Loucy (cell line): ENCODE measurements at regions not wholly inside any gene's neighbourhood (a gene's known extent, or its start where the extent isn't known, plus 50 kb on each side); places are given as distances from the start of the nearest gene placed in this dataset.

Experiments used
- H2AFZ ChIP-seq: fragments of 200-600 bp; sonication (generic); 2 replicates; pipeline ENCODE4 v1.6.0; 2016; ENCODE audit warnings: antibody characterized with exemption, mild to moderate bottlenecking, low read length, moderate library complexity
- H3F3A ChIP-seq: fragments of 200-600 bp; 2 replicates; pipeline ENCODE4 v1.6.0; 2016; ENCODE audit warnings: antibody characterized with exemption, low read depth, mild to moderate bottlenecking
- H3K27me3 ChIP-seq: fragments of 200-600 bp; sonication (generic); 2 replicates; pipeline ENCODE4 v1.6.1; 2014; ENCODE audit warnings: low read length, mild to moderate bottlenecking; ENCODE audit not compliant: insufficient read depth, poor library complexity, severe bottlenecking
- H3K36me3 ChIP-seq: fragments of 200-600 bp; sonication (generic); 2 replicates; pipeline ENCODE4 v1.6.1; 2016; ENCODE audit warnings: low read length; ENCODE audit not compliant: insufficient read depth
- H3K4me1 ChIP-seq: fragments of 200-600 bp; sonication (generic); 2 replicates; pipeline ENCODE4 v1.5.1; 2014; ENCODE audit warnings: low read length, mild to moderate bottlenecking; ENCODE audit not compliant: insufficient read depth, poor library complexity, severe bottlenecking
- H3K4me2 ChIP-seq: fragments of 200-600 bp; sonication (generic); 2 replicates; pipeline ENCODE4 v1.6.0; 2014; ENCODE audit warnings: antibody characterized with exemption, low read length, low read depth, mild to moderate bottlenecking; ENCODE audit not compliant: poor library complexity, severe bottlenecking
- H3K4me3 ChIP-seq: fragments of 200-600 bp; sonication (generic); 2 replicates; pipeline ENCODE4 v1.5.1; 2014; ENCODE audit warnings: low read length, mild to moderate bottlenecking, mixed read lengths; ENCODE audit not compliant: poor library complexity, severe bottlenecking
- H3K79me2 ChIP-seq: fragments of 200-600 bp; sonication (generic); 2 replicates; pipeline ENCODE4 v1.6.1; 2014; ENCODE audit warnings: low read length; ENCODE audit not compliant: insufficient read depth
- H3K9ac ChIP-seq: fragments of 200-600 bp; sonication (generic); 2 replicates; pipeline ENCODE4 v1.6.0; 2014; ENCODE audit warnings: mild to moderate bottlenecking, low read depth, low read length, moderate library complexity; ENCODE audit not compliant: poor library complexity, severe bottlenecking
- H3K9me2 ChIP-seq: fragments of 200-600 bp; sonication (generic); replicated peaks from 2 replicates; pipeline ENCODE4 v1.6.1; 2016; ENCODE audit warnings: low read depth, low read length, mixed read lengths
- H3K9me3 ChIP-seq: fragments of 200-600 bp; sonication (generic); 2 replicates; pipeline ENCODE4 v1.6.1; 2014; ENCODE audit warnings: mild to moderate bottlenecking, antibody characterized with exemption, low read length, low read depth; ENCODE audit not compliant: insufficient read depth
- H4K20me1 ChIP-seq: fragments of 200-600 bp; sonication (generic); 2 replicates; pipeline ENCODE4 v1.6.0; 2014; ENCODE audit warnings: antibody characterized with exemption, low read length, mild to moderate bottlenecking; ENCODE audit not compliant: insufficient read depth, poor library complexity, severe bottlenecking
- CTCF ChIP-seq: fragments of 200-600 bp; sonication (generic); conservative IDR thresholded peaks from 2 replicates; pipeline ENCODE4 v1.5.1; 2014; ENCODE audit warnings: mild to moderate bottlenecking, antibody characterized with exemption, low read length
- EZH2phosphoT487 ChIP-seq: fragments of 200-600 bp; IDR thresholded peaks from 2 replicates; pipeline ENCODE4 v1.6.1; 2018; ENCODE audit warnings: antibody characterized with exemption, mild to moderate bottlenecking, moderate library complexity, borderline replicate concordance

GRCh38 chr15:96457841-96458240 is 127.3 kb downstream of the NR2F2 start:
- Histone ChIP-seq H3K9me2 (no peaks in the 10 kb centered on the region), H3K4me1 (no peaks in the 10 kb centered on the region), H4K20me1 (no peaks in the 10 kb centered on the region), H3K27me3 (peaks cover 5% of the 10 kb centered on the region), H3K4me3 (no peak overlapping the region), H3K4me2 (no peak overlapping the region), H3K9ac (no peak overlapping the region), H3K9me3 (no peaks in the 10 kb centered on the region), H3K36me3 (no peaks in the 10 kb centered on the region), H2AFZ (no peak overlapping the region), H3F3A (no peaks in the 10 kb centered on the region), H3K79me2 (no peaks in the 10 kb centered on the region)
- TF ChIP-seq CTCF (no peak), EZH2phosphoT487 (no peak)

- Histone ChIP-seq H2AFZ (no peak overlapping the region), H3K36me3 (no peaks in the 10 kb centered on the region), H4K20me1 (no peaks in the 10 kb centered on the region), H3K4me3 (no peak overlapping the region), H3K4me1 (no peaks in the 10 kb centered on the region), H3K9me2 (no peaks in the 10 kb centered on the region), H3K79me2 (no peaks in the 10 kb centered on the region), H3K27me3 (peaks cover 5% of the 10 kb centered on the region), H3K9ac (no peak overlapping the region), H3K9me3 (no peaks in the 10 kb centered on the region), H3F3A (no peaks in the 10 kb centered on the region), H3K4me2 (no peak overlapping the region)
- TF ChIP-seq EZH2phosphoT487: no peak
- TF ChIP-seq CTCF: no peak
These were observed 129.6 kb downstream of the NR2F2 start for GRCh38 chr15:96460106-96460505.

- no peak overlapping the region for H3K9ac ChIP-seq
- no peak overlapping the region for H3K4me3 ChIP-seq
- H4K20me1 ChIP-seq: no peaks in the 10 kb centered on the region
- no peak overlapping the region for H3K4me2 ChIP-seq
- H3K79me2 ChIP-seq: no peaks in the 10 kb centered on the region
- no peaks in the 10 kb centered on the region for H3K4me1 ChIP-seq
- H3F3A ChIP-seq: no peaks in the 10 kb centered on the region
- H2AFZ ChIP-seq: no peak overlapping the region
- no peaks in the 10 kb centered on the region for H3K36me3 ChIP-seq
- H3K27me3 ChIP-seq: peaks cover 5% of the 10 kb centered on the region
- no peak for TF ChIP-seq EZH2phosphoT487
- no peak for TF ChIP-seq CTCF
- H3K9me3 ChIP-seq: no peaks in the 10 kb centered on the region
- H3K9me2 ChIP-seq: no peaks in the 10 kb centered on the region
These were observed 132.6 kb downstream of the NR2F2 start for GRCh38 chr15:96462768-96463750.
